Fibroblast of skin of scalp (primary cell): ENCODE measurements at regions not wholly inside any gene's neighbourhood (a gene's known extent, or its start where the extent isn't known, plus 50 kb on each side); places are given as distances from the start of the nearest gene placed in this dataset.

Experiments used
- DNase-seq: peaks from one replicate; pipeline ENCODE4 v3.0.0-alpha.2; 2013

- DNase-seq: no peak
These were observed 275.4 kb downstream of the FOXA2 start for GRCh38 chr20:22308934-22309333.

DNA sequence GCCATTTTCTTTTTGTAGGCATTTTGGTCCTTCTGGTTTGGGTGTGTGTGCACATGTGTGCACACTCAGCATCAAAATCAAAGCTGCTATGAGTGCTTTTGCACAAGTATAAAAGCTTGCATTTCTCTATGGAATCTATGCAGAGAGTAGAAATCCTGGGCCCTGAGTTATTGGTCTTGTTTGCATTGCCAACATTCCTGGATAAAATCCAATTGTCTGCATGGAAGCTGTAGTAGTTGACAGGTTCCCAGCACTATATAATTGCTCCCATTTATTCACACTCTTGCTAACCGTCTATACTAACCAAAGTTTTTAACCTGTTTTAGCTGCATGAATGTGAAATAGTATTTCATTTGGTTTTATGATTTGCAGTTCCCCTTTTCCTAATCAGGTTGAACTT lies 277.0 kb downstream of the FOXA2 start:
- DNase-seq: peak; percentile 2

DNA sequence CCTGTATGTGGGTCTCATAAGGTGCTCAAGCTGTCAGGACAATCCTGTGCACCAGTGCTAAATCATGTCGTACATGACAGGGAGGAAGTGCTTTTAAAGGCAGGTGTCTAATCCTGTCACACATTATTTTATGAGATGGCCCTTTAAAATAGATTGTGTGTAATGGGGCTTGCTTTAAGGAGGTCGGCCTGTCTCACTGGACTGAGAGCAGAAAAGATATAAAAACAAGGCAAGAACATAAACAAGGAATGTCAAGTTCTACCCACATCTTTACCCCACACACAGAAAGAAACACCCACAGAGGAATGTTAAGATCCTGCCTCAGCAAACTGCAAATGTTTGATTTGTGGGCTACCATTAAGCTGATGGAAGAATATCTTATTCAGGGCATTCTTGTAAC lies 279.0 kb downstream of the FOXA2 start:
- no peak for DNase-seq

DNA sequence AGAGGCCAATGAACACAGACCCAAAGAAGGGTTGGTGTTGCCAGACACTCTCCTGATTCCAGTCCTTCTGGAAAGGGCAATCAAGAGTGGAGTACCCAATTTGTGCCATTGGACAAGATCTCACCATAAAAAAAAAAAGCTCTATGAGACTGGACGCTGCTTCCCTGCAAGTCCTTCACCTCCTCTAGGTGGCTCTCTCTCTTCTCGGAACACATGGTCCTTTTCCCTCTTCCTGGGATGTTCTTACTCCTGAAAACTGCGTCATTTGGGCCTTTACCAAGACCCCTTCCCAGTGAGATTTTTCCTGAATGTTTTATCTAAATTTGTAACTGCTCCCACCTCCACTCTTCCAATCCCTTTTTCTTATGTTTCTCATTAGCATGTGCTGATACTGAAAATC lies 280.8 kb downstream of the FOXA2 start:
- no peak for DNase-seq

DNA sequence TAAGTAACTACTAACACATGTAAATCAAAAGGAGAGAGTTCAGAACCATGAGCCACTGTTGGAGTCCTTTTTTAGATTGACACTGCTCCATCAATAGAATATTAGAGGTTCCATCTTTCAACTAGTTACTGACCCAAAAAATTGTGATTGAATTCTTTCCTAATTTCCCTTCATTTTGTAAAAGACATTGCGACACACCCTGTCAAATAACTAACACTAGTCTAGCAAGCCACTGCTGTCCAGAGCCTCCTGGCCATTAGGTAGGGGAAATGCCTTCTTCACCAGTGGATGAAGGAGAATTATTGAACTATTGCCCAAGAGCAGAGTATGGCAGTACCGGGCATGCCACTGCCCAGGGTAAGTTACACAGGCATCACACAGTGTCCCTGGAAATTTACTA lies 282.3 kb downstream of the FOXA2 start:
- no peak for DNase-seq

GRCh38 chr20:22293886-22294285 lies 290.5 kb downstream of the FOXA2 start:
- no peak for DNase-seq

DNA sequence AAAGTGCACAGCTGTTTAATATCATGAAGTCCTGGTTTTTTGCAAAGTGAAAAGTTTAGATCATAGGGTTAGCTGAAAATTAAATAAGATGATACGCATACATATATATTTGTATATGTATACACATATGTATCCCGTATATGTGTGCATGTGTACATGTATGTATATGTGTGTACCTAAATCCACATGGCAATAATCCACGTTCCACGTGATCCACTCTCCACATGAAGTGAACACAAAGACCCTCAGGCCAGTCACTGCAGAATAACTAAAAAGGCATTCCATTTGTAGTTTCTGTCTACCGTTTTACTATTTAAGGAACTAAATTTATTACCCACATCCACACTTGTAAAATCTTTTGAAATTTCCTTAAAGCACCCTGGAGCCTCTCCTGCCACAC lies 294.9 kb downstream of the FOXA2 start:
- no peak for DNase-seq

- DNase-seq: peak; percentile 2
These were observed 295.4 kb downstream of the FOXA2 start for GRCh38 chr20:22288957-22289356.

DNA sequence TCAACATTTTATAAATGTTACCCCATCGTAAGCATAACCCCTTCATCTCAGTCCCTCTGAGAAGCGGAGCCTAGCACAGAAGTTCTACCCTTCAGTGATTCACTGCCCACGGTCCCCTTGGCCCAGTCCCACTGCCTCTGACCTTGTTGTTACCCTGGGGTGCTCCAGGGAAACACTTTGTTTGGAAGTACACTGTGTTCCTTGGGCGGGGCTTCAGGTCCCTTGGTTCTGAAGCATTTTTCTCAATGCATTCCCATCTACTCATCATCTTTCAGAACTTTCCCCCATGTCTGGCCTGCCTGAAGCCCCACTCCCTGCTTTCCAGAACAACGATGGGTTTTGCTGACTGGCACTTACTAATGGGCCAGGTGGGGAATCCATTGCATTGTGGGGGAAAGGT lies 296.2 kb downstream of the FOXA2 start:
- DNase-seq: no peak

DNA sequence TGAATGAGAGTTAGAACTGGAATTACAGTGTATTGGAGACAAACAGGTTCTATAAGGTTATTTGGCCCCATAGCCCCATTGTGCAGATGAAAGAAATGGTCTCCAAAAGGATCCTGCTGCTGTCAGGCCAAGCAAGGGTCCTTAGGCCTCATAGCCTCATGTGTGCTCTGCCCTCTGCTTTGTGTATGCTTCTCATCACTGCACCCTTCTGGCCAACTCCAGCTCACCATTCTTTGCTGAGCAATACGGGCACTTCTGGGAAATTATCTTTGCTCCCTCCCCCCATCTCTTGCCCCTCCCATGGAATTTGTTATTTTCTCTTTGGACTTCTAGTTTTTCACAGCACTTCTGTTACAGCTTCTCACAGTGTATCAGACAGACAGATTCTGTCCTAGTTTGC lies 298.8 kb downstream of the FOXA2 start:
- no peak for DNase-seq

- no peak for DNase-seq
These were observed 301.7 kb downstream of the FOXA2 start for GRCh38 chr20:22282696-22283095.

- no peak for DNase-seq
These were observed 310.0 kb downstream of the FOXA2 start for GRCh38 chr20:22274330-22274729.

GRCh38 chr20:22268675-22269074 lies 315.7 kb downstream of the FOXA2 start:
- no peak for DNase-seq

DNA sequence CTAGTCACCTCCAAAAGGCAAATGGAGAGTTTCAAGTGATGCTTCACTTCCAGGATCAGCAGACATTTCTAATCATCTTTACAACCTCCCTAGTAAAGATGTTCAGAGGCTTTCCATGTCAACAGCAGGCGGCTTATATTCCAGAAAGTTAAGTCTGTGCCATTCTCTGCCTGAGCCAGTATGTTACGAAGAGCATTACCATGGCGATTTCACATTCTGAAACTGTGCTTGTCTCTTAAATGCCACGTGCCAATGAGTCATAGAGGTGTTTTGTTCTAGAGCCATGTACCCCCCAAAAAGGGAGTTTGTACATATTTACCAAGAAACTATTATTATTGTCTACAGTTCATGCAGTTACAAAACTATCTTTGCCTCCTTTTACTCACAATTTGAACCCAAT lies 319.5 kb downstream of the FOXA2 start:
- no peak for DNase-seq

- DNase-seq: no peak
These were observed 323.9 kb downstream of the FOXA2 start for GRCh38 chr20:22260506-22260905.

- DNase-seq: no peak
These were observed 326.5 kb downstream of the FOXA2 start for GRCh38 chr20:22257912-22258311.

DNA sequence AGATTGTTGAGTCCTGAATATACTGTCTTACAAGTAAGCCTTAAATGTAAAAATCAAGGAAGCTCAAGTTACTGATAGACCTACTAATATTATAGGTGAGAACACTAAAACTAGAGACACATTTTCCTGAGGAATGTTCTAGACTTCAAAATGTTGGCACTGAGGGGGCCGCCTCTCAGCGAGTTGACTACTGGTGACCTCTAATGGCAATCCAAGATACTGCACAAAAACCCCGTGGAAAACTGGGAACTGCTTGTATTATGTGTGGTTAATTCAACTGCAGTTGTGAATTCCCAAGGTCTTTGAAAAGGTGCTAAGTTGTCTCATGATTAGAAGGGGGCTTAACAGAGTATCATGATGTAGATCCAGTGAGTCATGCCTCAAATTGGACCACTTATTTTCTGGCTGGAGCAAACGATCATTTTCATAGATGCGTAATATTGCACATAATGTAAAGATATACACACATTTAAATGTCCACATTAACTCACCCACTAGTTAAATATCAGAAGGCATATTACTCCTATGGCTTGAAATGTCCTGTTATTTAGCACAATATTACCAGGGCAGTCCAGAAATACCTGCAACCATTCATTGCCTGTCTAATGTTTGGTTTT lies 336.2 kb downstream of the FOXA2 start:
- peak; percentile 24 for DNase-seq

- DNase-seq: no peak
These were observed 339.2 kb downstream of the FOXA2 start for GRCh38 chr20:22245139-22245538.

- no peak for DNase-seq
These were observed 341.3 kb downstream of the FOXA2 start for GRCh38 chr20:22243067-22243466.

DNA sequence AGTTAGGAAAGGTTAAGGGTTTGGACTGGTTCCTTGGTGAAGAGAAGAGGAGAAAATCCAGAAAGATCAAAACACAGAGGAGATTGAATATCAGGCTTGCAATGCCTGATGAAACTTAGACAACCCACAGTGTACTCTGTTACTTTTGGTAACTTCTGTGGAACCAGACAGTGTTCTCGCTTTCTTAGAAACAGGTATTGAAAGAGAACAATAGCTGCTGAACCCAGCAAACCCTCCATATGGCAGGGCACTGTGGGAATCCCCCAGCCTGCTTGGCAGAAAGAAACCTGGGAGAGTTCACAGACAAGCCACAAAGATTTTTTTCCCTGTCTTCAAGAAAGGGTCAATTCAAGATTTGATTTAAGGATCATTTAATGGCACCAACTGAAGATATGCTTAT lies 342.8 kb downstream of the FOXA2 start:
- no peak for DNase-seq

- DNase-seq: no peak
These were observed 351.4 kb downstream of the FOXA2 start for GRCh38 chr20:22232923-22233322.

- no peak for DNase-seq
These were observed 351.9 kb downstream of the FOXA2 start for GRCh38 chr20:22232473-22232872.

DNA sequence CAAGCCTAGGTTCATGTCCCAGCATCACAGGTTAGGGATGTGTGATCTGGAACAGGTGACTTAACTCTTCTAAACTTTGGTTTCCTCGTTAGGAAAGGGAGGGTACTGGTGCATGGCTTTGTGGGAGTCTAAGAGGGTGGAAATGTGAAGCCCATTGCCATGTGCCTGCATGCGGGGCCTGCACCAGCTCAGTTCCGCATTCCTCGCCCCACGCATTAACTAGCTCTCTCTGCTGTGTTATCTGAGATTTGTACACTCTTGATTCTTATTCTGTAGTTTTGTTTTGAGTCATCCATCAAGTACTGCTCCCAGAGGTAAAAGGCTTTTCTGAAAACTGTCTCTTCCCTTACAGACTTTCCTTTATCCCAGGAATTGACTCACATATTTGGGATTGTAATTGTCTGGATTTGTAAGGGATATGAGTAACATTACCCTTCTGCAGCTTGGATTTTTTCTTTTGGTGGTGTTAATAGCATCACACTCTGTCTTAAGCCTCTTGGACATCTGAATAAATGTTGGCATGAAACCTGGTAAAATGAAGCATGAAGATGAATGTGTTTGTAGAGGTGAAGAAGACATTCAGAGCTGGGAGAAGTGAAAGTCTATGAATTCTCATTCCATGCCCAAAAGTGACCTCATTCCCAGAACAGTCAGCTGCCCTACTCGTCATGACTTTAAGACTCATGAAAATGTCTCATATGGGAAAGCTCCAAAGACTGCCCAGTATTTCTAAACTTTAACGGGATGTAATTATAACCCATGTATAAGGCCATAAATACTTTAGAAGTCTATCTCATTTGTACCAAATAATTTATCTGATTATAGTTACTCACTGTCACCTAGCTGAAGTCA lies 357.3 kb downstream of the FOXA2 start:
- peak; percentile 3 for DNase-seq

GRCh38 chr20:22223236-22223635 lies 361.1 kb downstream of the FOXA2 start:
- DNase-seq: no peak
